RWPE1 (cell line): ENCODE measurements at regions not wholly inside any gene's neighbourhood (a gene's known extent, or its start where the extent isn't known, plus 50 kb on each side); places are given as distances from the start of the nearest gene placed in this dataset.
A peak's percentile ranks its signal among the peaks of the same experiment; 100 is the strongest.

Experiments used
- CTCF ChIA-PET: fragments of 350-600 bp; sonication (Branson Sonifier 250); formaldehyde crosslinking; extraction: SDS; loops from one replicate; lab custom pipeline; 2021; lab: Yijun Ruan, JAX
- POLR2A ChIA-PET: fragments of 400-600 bp; formaldehyde crosslinking; extraction: SDS; loops from one replicate; lab custom pipeline; 2020; ENCODE audit warnings: antibody characterized with exemption; ENCODE audit not compliant: low non-redundant PET; lab: Yijun Ruan, JAX
- DNase-seq: peaks from one replicate; pipeline ENCODE4 v3.0.0; 2012; ENCODE audit warnings: low spot score
- H3K27ac ChIP-seq: fragments of 450-650 bp; 2 replicates; pipeline ENCODE4 v1.5.1; 2017
- CTCF ChIP-seq: fragments of 450-650 bp; conservative IDR thresholded peaks from 2 replicates; pipeline ENCODE4 v1.5.1; 2017; ENCODE audit warnings: low read depth, mild to moderate bottlenecking

GRCh38 chr6:4712291-4712690 is 63.9 kb upstream of the CDYL start:
- no peak for TF ChIP-seq CTCF
- POLR2A ChIA-PET: no interaction called here
- CTCF ChIA-PET: no interaction called here
- DNase-seq: no peak
- H3K27ac ChIP-seq: no peak overlapping the region

- POLR2A ChIA-PET: no interaction called here
- no peak for TF ChIP-seq CTCF
- H3K27ac ChIP-seq: no peak overlapping the region
- CTCF ChIA-PET: no interaction called here
- DNase-seq: peak; percentile 33
Measured at GRCh38 chr6:4707011-4707410, 69.2 kb upstream of the CDYL start.

GRCh38 chr6:4705809-4706208 is 70.4 kb upstream of the CDYL start:
- CTCF ChIA-PET: interaction anchor here (0.6 kb wide), 1 partner anchor 1632 kb away, joined by 5 read pairs; no protein-coding TSS in a partner anchor
- no peak for DNase-seq
- no peak overlapping the region for H3K27ac ChIP-seq
- POLR2A ChIA-PET: no interaction called here
- no peak for TF ChIP-seq CTCF

- TF ChIP-seq CTCF: no peak
- DNase-seq: no peak
- POLR2A ChIA-PET: no interaction called here
- CTCF ChIA-PET: no interaction called here
- H3K27ac ChIP-seq: no peak overlapping the region
Measured at GRCh38 chr6:4703382-4703781, 72.8 kb upstream of the CDYL start.

- ChIA-PET CTCF (no interaction called here), POLR2A (no interaction called here)
- no peak for TF ChIP-seq CTCF
- no peak for DNase-seq
- H3K27ac ChIP-seq: no peak overlapping the region
Measured at GRCh38 chr6:4698901-4699659, 77.1 kb upstream of the CDYL start.

GRCh38 chr6:4693173-4693970 is 82.8 kb upstream of the CDYL start:
- DNase-seq: no peak
- CTCF ChIA-PET: interaction anchor here (0.7 kb wide), 1 partner anchor 62 kb away, joined by 3 read pairs; no protein-coding TSS in a partner anchor
- TF ChIP-seq CTCF: no peak
- POLR2A ChIA-PET: no interaction called here
- H3K27ac ChIP-seq: no peak overlapping the region
